SW 1271 (cell line): ENCODE measurements at regions not wholly inside any gene's neighbourhood (a gene's known extent, or its start where the extent isn't known, plus 50 kb on each side); places are given as distances from the start of the nearest gene placed in this dataset.
A peak's percentile ranks its signal among the peaks of the same experiment; 100 is the strongest.

ENCODE experiments used
- DNase-seq, 2 experiments: peaks; one replicate each; lab custom pipeline; 2025; lab: John Stamatoyannopoulos, UW

- peak in 1 of 2 experiments; percentile 4 for DNase-seq
Observed at GRCh38 chrX:145178268-145178667, 69.0 kb upstream of the SPANXN1 start.

- DNase-seq = peak in 1 of 2 experiments; percentile 3
Observed at GRCh38 chrX:145190801-145191389, 56.4 kb upstream of the SPANXN1 start.
